ENCODE measurements at regions not wholly inside any gene's neighbourhood (a gene's known extent, or its start where the extent isn't known, plus 50 kb on each side); places are given as distances from the start of the nearest gene placed in this dataset.

- TF ChIP-seq POLR2A (IDR thresholded peaks at IDR 0.05; ENCODE audit: low read depth, low read length) (no peak), ZBTB40 (IDR thresholded peaks at IDR 0.05; ENCODE audit: borderline replicate concordance) (no peak), CTCF (IDR thresholded peaks at IDR 0.05 in 2 of 3, conservative IDR thresholded peaks at IDR 0.05 in 1 of 3; ENCODE audit: control insufficient read depth in 2 of 3, extremely low read depth in 1 of 3, insufficient read depth in 1 of 3, low read depth in 3 of 3, low read length in 3 of 3) (no peak), RAD51 (IDR thresholded peaks at IDR 0.05) (no peak), REST (IDR thresholded peaks at IDR 0.05; ENCODE audit: low read depth, low read length) (no peak)
Observed at GRCh38 chr13:85724546-85725432, 74.4 kb downstream of the SLITRK6 start.
